ENCODE measurements at regions not wholly inside any gene's neighbourhood (a gene's known extent, or its start where the extent isn't known, plus 50 kb on each side); places are given as distances from the start of the nearest gene placed in this dataset.
"Not testable (repeated sequence)": the region's sequence is repeated elsewhere in the genome, so short reads cannot be mapped to it uniquely, and the experiment has no call there.

DNA sequence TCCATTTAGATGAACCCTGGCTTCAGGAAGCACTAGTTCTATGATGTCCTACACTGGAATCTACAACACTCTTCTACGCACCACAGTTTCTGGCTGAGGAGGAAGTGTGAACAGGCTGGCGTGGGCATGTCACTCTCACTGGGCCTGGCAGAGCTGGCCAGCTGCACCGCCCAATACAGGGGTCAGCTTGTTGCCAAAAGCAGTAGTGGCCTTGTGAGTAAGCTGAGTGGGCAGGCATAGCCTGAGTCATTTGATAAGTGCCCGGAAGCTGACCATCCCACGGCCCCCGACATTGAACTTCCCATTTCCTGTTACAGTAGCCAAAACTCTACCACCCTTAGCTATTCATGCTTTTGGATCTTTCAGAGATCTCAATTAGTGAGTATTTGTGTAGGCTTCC is 240.9 kb upstream of the SERP2 start:
- DNase-seq = no peak

GRCh38 chr13:44133626-44134025 is 240.0 kb upstream of the SERP2 start:
- no peak for DNase-seq

DNA sequence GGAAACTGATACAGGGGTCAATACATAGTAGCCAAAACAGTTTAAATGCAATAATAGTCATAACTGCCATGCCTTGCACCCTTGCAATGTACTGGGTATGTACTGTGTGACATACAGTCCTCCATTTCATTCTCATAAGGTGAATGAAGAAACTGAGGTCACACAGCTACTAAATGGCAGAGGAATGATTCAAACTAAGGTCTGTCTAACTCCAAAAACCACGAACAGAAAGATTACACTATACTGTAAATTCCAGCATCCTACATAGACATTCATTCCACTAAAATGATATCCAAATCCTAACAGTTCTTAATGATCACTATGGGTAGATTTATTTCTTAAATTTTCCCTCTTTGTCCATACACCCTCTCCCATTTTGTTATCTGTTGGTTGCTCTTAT is 238.1 kb upstream of the SERP2 start:
- DNase-seq = no peak

GRCh38 chr13:44136696-44137268 is 236.8 kb upstream of the SERP2 start:
- no peak for DNase-seq

- DNase-seq = no peak
Measured at GRCh38 chr13:44137466-44137865, 236.2 kb upstream of the SERP2 start.

- DNase-seq = peak; percentile 95
Measured at GRCh38 chr13:44140146-44140545, 233.5 kb upstream of the SERP2 start.

DNA sequence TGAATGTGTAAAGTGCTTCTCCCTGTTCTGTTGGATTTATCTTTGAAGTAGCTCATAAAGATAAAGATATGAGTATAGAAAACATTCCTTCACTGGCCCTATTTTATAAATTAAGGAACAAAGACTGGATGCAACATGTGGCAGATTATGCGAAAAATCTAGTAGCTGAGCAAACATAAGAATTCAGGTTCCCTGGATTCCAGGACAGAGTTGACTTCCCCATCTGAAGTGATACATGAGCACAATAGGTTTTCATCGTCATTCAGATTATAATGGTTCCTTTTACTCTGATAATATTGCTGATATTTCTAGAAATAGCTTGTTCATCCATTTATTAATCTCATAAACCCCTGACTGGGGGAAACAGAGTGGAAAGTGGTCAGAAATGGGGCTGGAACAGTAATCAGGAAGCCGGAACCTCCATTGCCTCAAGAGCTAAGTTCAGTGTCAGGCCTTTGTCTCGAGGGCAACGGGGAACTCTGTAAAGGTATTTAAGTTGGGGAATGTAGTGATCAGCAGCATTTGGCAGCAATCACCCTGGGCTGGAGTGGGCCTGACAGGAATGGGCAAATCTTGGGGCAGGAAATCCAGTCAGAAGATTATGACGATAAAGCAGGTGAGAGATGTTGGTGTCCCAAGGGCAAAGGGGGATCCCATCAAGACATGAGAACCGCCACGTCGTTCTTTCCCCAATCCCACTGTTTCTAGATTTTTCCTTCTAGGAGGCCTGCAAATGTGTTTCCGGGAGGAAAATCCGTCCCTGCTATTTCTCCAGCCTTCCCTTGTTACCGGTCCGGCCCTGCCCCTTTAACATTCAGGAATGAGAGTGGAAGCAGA is 232.5 kb upstream of the SERP2 start:
- no peak for DNase-seq

- peak; percentile 90 for DNase-seq
Measured at GRCh38 chr13:44141725-44142539, 231.7 kb upstream of the SERP2 start.

DNA sequence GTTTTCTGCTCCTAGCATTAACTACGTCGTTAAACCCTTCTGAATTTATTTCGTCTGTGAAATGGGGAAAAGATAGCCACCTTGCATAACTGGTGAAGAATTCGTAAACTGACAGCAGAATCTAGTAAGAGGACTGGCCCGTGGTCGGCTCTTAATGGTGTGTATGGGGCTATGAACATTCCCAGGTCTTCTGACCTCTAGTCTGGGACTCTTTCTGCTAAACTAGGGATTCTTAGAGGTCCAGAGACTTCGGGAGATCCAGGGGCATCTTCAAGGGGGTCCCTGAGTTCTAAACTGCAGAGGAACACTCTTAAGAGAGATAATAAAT is 231.1 kb upstream of the SERP2 start:
- no peak for DNase-seq

DNA sequence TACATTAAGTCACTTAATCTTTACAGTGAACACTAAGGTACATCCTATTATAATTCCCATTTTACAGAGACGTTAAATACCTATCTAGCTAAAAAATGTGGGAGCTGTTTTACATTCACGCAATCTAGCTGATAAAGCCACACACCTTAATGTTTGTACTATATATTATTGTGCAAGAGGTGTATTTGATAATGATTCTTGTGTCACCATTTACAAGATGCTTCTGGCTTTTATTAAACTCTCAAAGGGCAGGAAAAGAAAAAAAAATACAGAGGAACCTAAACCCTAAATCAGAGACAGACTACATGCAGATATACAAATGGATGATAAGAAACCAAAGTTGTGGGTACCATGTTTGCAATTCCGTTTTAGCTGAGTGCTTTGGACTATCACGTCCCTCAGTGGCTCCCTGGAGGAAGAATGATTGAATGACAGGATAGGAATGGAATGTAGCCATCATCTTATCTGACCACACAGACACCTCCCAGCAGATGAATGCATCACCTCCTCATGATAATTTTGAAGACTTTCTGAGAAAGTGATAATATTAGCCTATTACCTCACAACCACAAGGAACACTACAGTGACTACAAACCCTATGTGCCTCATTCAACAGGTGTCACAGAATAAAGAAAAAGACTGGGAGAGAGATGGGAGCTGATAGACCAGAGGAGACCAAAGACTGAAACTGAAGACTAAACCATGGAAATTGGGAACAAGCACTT is 230.5 kb upstream of the SERP2 start:
- DNase-seq = no peak

GRCh38 chr13:44146138-44146537 is 227.5 kb upstream of the SERP2 start:
- DNase-seq = no peak

DNA sequence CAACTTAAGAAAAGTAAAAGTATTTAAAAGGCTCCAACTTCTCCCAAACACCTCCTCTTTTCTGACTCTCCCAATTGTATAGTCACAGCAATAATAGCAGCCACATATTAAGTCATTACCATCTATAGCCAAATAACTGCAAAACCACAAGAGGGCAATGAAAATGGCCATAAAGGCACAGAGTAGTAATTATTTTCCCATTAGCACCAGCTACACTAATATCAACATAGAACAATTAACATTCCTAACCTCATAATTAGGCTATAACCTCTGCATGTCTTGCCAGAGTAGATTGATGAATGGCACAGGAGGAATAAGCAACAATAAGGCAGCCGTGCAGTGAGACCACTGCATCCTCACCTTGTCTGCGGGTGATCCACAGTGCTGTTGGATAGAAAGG is 226.4 kb upstream of the SERP2 start:
- peak; percentile 43 for DNase-seq

DNA sequence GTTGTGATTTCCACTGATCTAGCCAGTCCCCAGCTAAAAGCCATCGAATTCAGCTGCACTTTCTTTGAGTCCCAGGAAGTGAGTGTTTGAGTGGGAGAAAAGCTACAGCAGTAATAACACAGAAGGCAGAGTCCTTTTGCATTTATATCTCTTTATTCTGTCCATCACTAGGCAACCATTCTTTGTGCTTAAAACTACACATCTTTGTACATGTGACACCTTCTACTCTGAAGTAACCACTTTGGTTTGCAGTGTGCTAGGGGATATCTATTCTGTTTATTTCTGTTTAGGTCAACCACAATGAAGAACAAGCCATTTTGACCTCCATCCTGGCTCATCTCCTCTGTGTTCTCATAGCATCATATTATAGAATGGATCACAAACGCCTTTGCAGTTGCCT is 226.0 kb upstream of the SERP2 start:
- no peak for DNase-seq

- no peak for DNase-seq
Measured at GRCh38 chr13:44148159-44148914, 225.3 kb upstream of the SERP2 start.

- DNase-seq = not testable (repeated sequence)
Measured at GRCh38 chr13:44149231-44149630, 224.4 kb upstream of the SERP2 start.

GRCh38 chr13:44149821-44150220 is 223.8 kb upstream of the SERP2 start:
- no peak for DNase-seq

GRCh38 chr13:44151474-44151873 is 222.2 kb upstream of the SERP2 start:
- no peak for DNase-seq

GRCh38 chr13:44153496-44153895 is 220.1 kb upstream of the SERP2 start:
- DNase-seq = peak; percentile 81

- no peak for DNase-seq
Measured at GRCh38 chr13:44155422-44156293, 218.0 kb upstream of the SERP2 start.

GRCh38 chr13:44156294-44156658 is 217.3 kb upstream of the SERP2 start:
- DNase-seq = no peak

DNA sequence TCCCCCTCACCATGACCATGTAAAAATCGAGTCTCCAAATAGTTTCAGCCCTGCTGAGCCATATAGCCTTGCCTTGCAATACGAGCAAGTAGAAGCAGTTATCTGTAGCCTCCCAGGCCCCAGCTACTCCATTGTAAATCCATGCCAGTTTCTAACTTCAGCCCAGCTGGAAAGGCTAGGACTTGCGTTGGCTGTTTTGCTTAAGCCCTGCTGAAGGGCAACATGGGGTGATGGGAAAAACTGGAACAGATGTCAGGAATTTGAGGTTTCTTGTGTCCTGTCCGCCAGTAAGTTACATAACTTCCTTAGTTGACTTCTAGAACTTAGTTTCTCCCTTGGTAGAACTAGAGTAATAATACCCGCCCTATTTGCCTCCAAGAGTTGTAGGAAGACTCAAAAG is 216.0 kb upstream of the SERP2 start:
- DNase-seq = no peak

DNA sequence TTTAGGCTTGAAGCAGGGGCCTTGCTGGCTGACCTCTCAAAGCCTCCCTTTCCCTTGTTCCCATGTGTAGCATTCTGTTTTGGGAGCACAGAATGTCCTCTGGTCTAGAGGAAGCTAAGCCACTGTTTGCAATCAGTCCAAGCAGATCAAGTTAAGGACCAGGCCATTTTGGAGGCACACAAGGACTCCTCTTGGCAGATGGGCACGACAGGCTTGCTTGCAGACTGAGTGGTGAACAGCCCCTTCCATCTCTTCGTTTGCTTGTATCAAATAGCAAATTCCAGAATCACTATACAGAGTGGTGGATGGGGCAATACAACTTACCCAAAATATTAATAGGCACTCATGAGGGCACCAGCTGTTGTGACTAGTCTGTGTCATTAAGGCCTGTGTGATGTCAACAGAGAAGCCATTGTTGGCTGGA is 215.5 kb upstream of the SERP2 start:
- no peak for DNase-seq
